Adrenal gland (tissue), 5 donors: ENCODE measurements at regions not wholly inside any gene's neighbourhood (a gene's known extent, or its start where the extent isn't known, plus 50 kb on each side); places are given as distances from the start of the nearest gene placed in this dataset.

ENCODE experiments used
- CTCF ChIP-seq, 6 experiments: fragments of 450-650 bp in 4 of 6; fragments of 200-600 bp in 2 of 6; sonication (generic) in 1 of 6; IDR thresholded peaks; 1 replicate in 5 of 6; 2 replicates in 1 of 6; pipeline versions ENCODE4 v1.5.1 to v1.8.0; 2016 to 2021; ENCODE audit warnings: antibody characterized with exemption in 6 of 6, mild to moderate bottlenecking in 2 of 6, moderate library complexity in 1 of 6
- POLR2A ChIP-seq, 2 donors: fragments of 450-650 bp; IDR thresholded peaks; one replicate each; pipeline ENCODE4 v1.6.1; 2017; ENCODE audit warnings: antibody characterized with exemption in 2 of 2, mild to moderate bottlenecking in 2 of 2, moderate library complexity in 1 of 2
- donor health status: DM: no; HTN: no; CAD: no.

DNA sequence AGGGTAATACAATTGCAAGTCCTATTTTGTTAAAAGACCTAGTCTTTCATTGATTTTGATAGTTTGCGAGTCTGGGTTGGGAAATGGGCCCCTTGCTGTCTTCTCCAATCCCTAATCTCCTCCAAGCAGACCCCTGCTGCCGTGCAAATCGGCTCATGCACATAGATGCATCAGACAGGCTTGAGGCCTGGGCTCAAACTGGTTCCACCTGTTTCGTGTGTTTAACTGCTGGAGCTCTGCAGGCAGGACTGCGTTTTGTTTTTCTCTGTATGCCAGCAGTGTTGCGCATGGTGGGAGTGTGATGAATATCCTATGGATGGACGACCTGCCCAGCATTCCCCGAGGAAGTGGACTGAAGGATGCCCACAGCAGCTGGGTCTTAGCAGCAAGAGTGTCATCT is 133.9 kb downstream of the PDGFRA start:
- TF ChIP-seq POLR2A (IDR thresholded peaks at IDR 0.05) (no peak), CTCF (IDR thresholded peaks at IDR 0.05) (no peak)
